K562 (cell line): ENCODE measurements at regions not wholly inside any gene's neighbourhood (a gene's known extent, or its start where the extent isn't known, plus 50 kb on each side); places are given as distances from the start of the nearest gene placed in this dataset.

Experiments
- EZH2 ChIP-seq: IDR thresholded peaks from 2 replicates; pipeline ENCODE4 v1.6.1; 2012; ENCODE audit warnings: low read depth, mild to moderate bottlenecking, inconsistent platforms, low read length, borderline replicate concordance
- GABPB2 ChIP-seq: fragments of 250-450 bp; sonication (Bioruptor Pico); conservative IDR thresholded peaks from 2 replicates; pipeline ENCODE4 v1.5.1; 2021; ENCODE audit warnings: mild to moderate bottlenecking
- GMEB1 ChIP-seq: fragments of 250-450 bp; sonication (Bioruptor Pico); IDR thresholded peaks from 2 replicates; pipeline ENCODE4 v1.4.0; 2020; ENCODE audit warnings: mild to moderate bottlenecking
- HDAC3 ChIP-seq: fragments of 450-650 bp; IDR thresholded peaks from 2 replicates; pipeline ENCODE4 v1.6.1; 2018; ENCODE audit warnings: borderline replicate concordance, mild to moderate bottlenecking, moderate library complexity; ENCODE audit not compliant: partially characterized antibody
- MYC ChIP-seq, 2 experiments: fragments of 250-450 bp in 1 of 2; sonication (Bioruptor Pico) in 1 of 2; IDR thresholded peaks; 2 replicates each; pipeline versions ENCODE4 v1.5.1 to v1.6.1; 2012 to 2021; ENCODE audit warnings: low read depth in 2 of 2, borderline replicate concordance in 1 of 2, improper control_type of control experiment in 1 of 2, low read length in 1 of 2, mild to moderate bottlenecking in 1 of 2, moderate library complexity in 1 of 2
- PHF8 ChIP-seq: fragments of 200-600 bp; sonication (generic); IDR thresholded peaks from 2 replicates; pipeline ENCODE4 v1.6.1; 2012; ENCODE audit warnings: mixed run types, mild to moderate bottlenecking, inconsistent platforms, low read length, moderate library complexity, borderline replicate concordance
- POLR2AphosphoS5 ChIP-seq: IDR thresholded peaks from 2 replicates; pipeline ENCODE4 v1.6.1; 2011; ENCODE audit warnings: mild to moderate bottlenecking, low read depth, low read length, moderate library complexity; ENCODE audit not compliant: control insufficient read depth, insufficient read depth
- REST ChIP-seq, 2 experiments: fragments of 450-650 bp; formaldehyde crosslinking in 1 of 2; IDR thresholded peaks; 2 replicates each; pipeline versions ENCODE4 v1.4.0 to v1.6.1; 2014 to 2020; ENCODE audit warnings: mild to moderate bottlenecking in 2 of 2, borderline replicate concordance in 1 of 2, low read depth in 1 of 2
- SMARCA4 ChIP-seq: fragments of 450-650 bp; IDR thresholded peaks from 2 replicates; pipeline ENCODE4 v1.6.1; 2016
- ZNF407 ChIP-seq: fragments of 450-650 bp; IDR thresholded peaks from 2 replicates; pipeline ENCODE4 v1.6.1; 2016; ENCODE audit warnings: low read depth

- TF ChIP-seq PHF8 (no peak), REST (IDR thresholded peaks at IDR 0.05; ENCODE audit: borderline replicate concordance) (no peak), REST (CRISPR knock-in tag; IDR thresholded peaks at IDR 0.05; ENCODE audit: low read depth) (no peak), MYC (IDR thresholded peaks at IDR 0.05; ENCODE audit: low read depth, low read length) (no peak), MYC (CRISPR knock-in tag; IDR thresholded peaks at IDR 0.05; ENCODE audit: borderline replicate concordance, low read depth) (no peak), EZH2 (no peak), POLR2AphosphoS5 (no peak), ZNF407 (no peak), GMEB1 (CRISPR knock-in tag) (no peak), GABPB2 (CRISPR knock-in tag) (no peak), HDAC3 (no peak), SMARCA4 (no peak)
These were observed 426.3 kb upstream of the PFKP start for GRCh38 chr10:2641028-2641427.
